GM12878 (cell line): ENCODE measurements at regions not wholly inside any gene's neighbourhood (a gene's known extent, or its start where the extent isn't known, plus 50 kb on each side); places are given as distances from the start of the nearest gene placed in this dataset.

Source experiments
- CBX3 ChIP-seq: fragments of 200-600 bp; sonication (generic); IDR thresholded peaks from 2 replicates; pipeline ENCODE4 v1.6.1; 2016; ENCODE audit warnings: low read depth, borderline replicate concordance
- CHD1 ChIP-seq: IDR thresholded peaks from 2 replicates; pipeline ENCODE4 v1.6.1; 2012; ENCODE audit warnings: low read depth, low read length, improper control_type of control experiment
- CHD4 ChIP-seq: fragments of 200-600 bp; sonication (generic); IDR thresholded peaks from 2 replicates; pipeline ENCODE4 v1.6.1; 2016; ENCODE audit warnings: mild to moderate bottlenecking
- FOS ChIP-seq: IDR thresholded peaks from 3 replicates; pipeline ENCODE4 v1.6.1; 2011; ENCODE audit warnings: borderline replicate concordance; ENCODE audit not compliant: insufficient read length; ENCODE audit errors: extremely low read depth
- GABPA ChIP-seq: IDR thresholded peaks from 2 replicates; pipeline ENCODE4 v1.6.1; 2014; ENCODE audit warnings: antibody characterized with exemption, low read depth, mild to moderate bottlenecking, inconsistent platforms
- NR2C2 ChIP-seq: IDR thresholded peaks from 2 replicates; pipeline ENCODE4 v1.6.1; 2011; ENCODE audit warnings: borderline replicate concordance, low read depth; ENCODE audit not compliant: control insufficient read depth, insufficient read length
- NR2F1 ChIP-seq: fragments of 450-650 bp; conservative IDR thresholded peaks from 2 replicates; pipeline ENCODE4 v1.6.1; 2017; ENCODE audit warnings: mild to moderate bottlenecking
- NRF1 ChIP-seq: conservative IDR thresholded peaks from 2 replicates; pipeline ENCODE4 v1.6.1; 2011; ENCODE audit warnings: mild to moderate bottlenecking, low read depth, low read length, improper control_type of control experiment
- POLR2A ChIP-seq: IDR thresholded peaks from 2 replicates; pipeline ENCODE4 v1.6.1; 2011; ENCODE audit warnings: low read depth, mild to moderate bottlenecking, low read length
- RBBP5 ChIP-seq: fragments of 200-600 bp; sonication (generic); conservative IDR thresholded peaks from 2 replicates; pipeline ENCODE4 v1.6.1; 2016
- RELB ChIP-seq: fragments of 450-650 bp; IDR thresholded peaks from 2 replicates; pipeline ENCODE4 v1.6.1; 2017; ENCODE audit warnings: low read depth, mild to moderate bottlenecking, moderate library complexity
- SREBF2 ChIP-seq: IDR thresholded peaks from 2 replicates; pipeline ENCODE4 v1.6.1; 2012; ENCODE audit warnings: mild to moderate bottlenecking, low read length
- TARDBP ChIP-seq: IDR thresholded peaks from 2 replicates; pipeline ENCODE4 v1.6.1; 2016; ENCODE audit warnings: borderline replicate concordance
- TCF3 ChIP-seq: IDR thresholded peaks from 2 replicates; pipeline ENCODE4 v1.6.1; 2012; ENCODE audit warnings: low read depth, mild to moderate bottlenecking, low read length, borderline replicate concordance; ENCODE audit not compliant: insufficient read depth
- TCF7 ChIP-seq: IDR thresholded peaks from 2 replicates; pipeline ENCODE4 v1.6.1; 2014; ENCODE audit warnings: antibody characterized with exemption, borderline replicate concordance
- ZNF687 ChIP-seq: fragments of 450-650 bp; IDR thresholded peaks from 2 replicates; pipeline ENCODE4 v1.6.1; 2017; ENCODE audit warnings: mild to moderate bottlenecking, moderate library complexity
- TF ChIP-seq, protein P1 (sequence below): fragments of 450-650 bp; formaldehyde crosslinking; IDR thresholded peaks from 2 replicates; pipeline ENCODE4 v1.4.0; 2022; ENCODE audit warnings: mild to moderate bottlenecking, moderate library complexity
- TF ChIP-seq, protein P2 (sequence below): fragments of 450-650 bp; formaldehyde crosslinking; IDR thresholded peaks from 2 replicates; pipeline ENCODE4 v1.4.0; 2020; ENCODE audit warnings: mild to moderate bottlenecking, moderate library complexity

GRCh38 chr17:77320485-77321256, 179.9 kb downstream of the SEC14L1 start (continued):
- TF ChIP-seq, protein P1, sequence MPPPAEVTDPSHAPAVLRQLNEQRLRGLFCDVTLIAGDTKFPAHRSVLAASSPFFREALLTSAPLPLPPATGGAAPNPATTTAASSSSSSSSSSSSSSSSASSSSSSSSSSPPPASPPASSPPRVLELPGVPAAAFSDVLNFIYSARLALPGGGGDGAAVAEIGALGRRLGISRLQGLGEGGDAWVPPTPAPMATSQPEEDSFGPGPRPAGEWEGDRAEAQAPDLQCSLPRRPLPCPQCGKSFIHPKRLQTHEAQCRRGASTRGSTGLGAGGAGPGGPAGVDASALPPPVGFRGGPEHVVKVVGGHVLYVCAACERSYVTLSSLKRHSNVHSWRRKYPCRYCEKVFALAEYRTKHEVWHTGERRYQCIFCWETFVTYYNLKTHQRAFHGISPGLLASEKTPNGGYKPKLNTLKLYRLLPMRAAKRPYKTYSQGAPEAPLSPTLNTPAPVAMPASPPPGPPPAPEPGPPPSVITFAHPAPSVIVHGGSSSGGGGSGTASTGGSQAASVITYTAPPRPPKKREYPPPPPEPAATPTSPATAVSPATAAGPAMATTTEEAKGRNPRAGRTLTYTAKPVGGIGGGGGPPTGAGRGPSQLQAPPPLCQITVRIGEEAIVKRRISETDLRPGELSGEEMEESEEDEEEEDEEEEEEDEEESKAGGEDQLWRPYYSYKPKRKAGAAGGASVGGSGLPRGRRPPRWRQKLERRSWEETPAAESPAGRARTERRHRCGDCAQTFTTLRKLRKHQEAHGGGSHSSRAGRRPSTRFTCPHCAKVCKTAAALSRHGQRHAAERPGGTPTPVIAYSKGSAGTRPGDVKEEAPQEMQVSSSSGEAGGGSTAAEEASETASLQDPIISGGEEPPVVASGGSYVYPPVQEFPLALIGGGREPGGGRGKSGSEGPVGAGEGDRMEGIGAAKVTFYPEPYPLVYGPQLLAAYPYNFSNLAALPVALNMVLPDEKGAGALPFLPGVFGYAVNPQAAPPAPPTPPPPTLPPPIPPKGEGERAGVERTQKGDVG (CRISPR knock-in tag) = no peak
- TF ChIP-seq CBX3 (no peak), TCF3 (0 out of 2 replicates have a peak, but pooled peaks have one; percentile 37), GABPA (no peak), CHD1 (no peak), CHD4 (no peak), TARDBP (no peak; the same call in 1 of the 2 replicates), SREBF2 (no peak), FOS (no peak), POLR2A (peak; percentile 75), RELB (peak; percentile 71; the same call in 1 of the 2 replicates), RBBP5 (no peak), ZNF687 (peak; percentile 84), NR2C2 (no peak), TCF7 (no peak), NR2F1 (0 out of 2 replicates have a peak, but pooled peaks have one; percentile 53), NRF1 (no peak)
- TF ChIP-seq, protein P2, sequence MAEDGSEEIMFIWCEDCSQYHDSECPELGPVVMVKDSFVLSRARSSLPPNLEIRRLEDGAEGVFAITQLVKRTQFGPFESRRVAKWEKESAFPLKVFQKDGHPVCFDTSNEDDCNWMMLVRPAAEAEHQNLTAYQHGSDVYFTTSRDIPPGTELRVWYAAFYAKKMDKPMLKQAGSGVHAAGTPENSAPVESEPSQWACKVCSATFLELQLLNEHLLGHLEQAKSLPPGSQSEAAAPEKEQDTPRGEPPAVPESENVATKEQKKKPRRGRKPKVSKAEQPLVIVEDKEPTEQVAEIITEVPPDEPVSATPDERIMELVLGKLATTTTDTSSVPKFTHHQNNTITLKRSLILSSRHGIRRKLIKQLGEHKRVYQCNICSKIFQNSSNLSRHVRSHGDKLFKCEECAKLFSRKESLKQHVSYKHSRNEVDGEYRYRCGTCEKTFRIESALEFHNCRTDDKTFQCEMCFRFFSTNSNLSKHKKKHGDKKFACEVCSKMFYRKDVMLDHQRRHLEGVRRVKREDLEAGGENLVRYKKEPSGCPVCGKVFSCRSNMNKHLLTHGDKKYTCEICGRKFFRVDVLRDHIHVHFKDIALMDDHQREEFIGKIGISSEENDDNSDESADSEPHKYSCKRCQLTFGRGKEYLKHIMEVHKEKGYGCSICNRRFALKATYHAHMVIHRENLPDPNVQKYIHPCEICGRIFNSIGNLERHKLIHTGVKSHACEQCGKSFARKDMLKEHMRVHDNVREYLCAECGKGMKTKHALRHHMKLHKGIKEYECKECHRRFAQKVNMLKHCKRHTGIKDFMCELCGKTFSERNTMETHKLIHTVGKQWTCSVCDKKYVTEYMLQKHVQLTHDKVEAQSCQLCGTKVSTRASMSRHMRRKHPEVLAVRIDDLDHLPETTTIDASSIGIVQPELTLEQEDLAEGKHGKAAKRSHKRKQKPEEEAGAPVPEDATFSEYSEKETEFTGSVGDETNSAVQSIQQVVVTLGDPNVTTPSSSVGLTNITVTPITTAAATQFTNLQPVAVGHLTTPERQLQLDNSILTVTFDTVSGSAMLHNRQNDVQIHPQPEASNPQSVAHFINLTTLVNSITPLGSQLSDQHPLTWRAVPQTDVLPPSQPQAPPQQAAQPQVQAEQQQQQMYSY (CRISPR knock-in tag) = no peak
